ENCODE measurements at regions not wholly inside any gene's neighbourhood (a gene's known extent, or its start where the extent isn't known, plus 50 kb on each side); places are given as distances from the start of the nearest gene placed in this dataset.

- TF ChIP-seq ZBTB40 (IDR thresholded peaks at IDR 0.05) (no peak), ZBTB40 (CRISPR knock-in tag; IDR thresholded peaks at IDR 0.05) (no peak), NR3C1 (CRISPR knock-in tag; IDR thresholded peaks at IDR 0.05) (no peak), ZNF511 (CRISPR knock-in tag; IDR thresholded peaks at IDR 0.05) (no peak), ARID4B (CRISPR knock-in tag; IDR thresholded peaks at IDR 0.05) (no peak), TARDBP (IDR thresholded peaks at IDR 0.05) (no peak), ZNF780A (CRISPR knock-in tag; IDR thresholded peaks at IDR 0.05) (no peak)
Measured at GRCh38 chr5:2877522-2877921, 126.0 kb upstream of the IRX2 start (continued).
